GM18870 (cell line): ENCODE measurements at regions not wholly inside any gene's neighbourhood (a gene's known extent, or its start where the extent isn't known, plus 50 kb on each side); places are given as distances from the start of the nearest gene placed in this dataset.
"Not testable (repeated sequence)": the region's sequence is repeated elsewhere in the genome, so short reads cannot be mapped to it uniquely, and the experiment has no call there.

Experiments
- ATAC-seq: cut with Tn5 transposase; IDR thresholded peaks from one replicate; pipeline ENCODE4 v1.9.1; 2021; ENCODE audit warnings: moderate library complexity; ENCODE audit not compliant: unreplicated experiment

- no peak for ATAC-seq
These were observed 96.8 kb upstream of the DPT start for GRCh38 chr1:168825820-168826219.

GRCh38 chr1:168826269-168826668 lies 97.3 kb upstream of the DPT start:
- ATAC-seq: no peak

- ATAC-seq: no peak
These were observed 98.6 kb upstream of the DPT start for GRCh38 chr1:168827557-168827956.

DNA sequence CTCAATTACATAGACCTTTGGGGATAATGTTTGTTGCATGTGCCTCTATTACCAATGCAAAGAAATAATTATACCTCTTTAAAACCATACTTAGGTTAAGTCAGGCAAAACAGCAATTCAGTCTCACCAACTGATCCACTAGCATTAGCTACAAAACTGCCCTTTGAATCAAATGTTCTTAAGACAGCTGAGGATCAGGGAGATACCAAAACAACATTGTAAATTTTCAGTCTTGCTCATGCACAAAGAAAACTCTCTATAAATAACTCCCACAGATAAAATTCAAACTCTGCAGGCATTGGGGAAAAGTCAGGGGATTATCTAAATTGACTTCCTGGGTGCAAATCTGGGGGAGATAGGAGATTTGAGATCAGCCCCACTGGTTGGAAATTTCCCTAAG lies 100.9 kb upstream of the DPT start:
- no peak for ATAC-seq

- no peak for ATAC-seq
These were observed 101.6 kb upstream of the DPT start for GRCh38 chr1:168830562-168830961.

- ATAC-seq: no peak
These were observed 103.7 kb upstream of the DPT start for GRCh38 chr1:168832661-168833060.

DNA sequence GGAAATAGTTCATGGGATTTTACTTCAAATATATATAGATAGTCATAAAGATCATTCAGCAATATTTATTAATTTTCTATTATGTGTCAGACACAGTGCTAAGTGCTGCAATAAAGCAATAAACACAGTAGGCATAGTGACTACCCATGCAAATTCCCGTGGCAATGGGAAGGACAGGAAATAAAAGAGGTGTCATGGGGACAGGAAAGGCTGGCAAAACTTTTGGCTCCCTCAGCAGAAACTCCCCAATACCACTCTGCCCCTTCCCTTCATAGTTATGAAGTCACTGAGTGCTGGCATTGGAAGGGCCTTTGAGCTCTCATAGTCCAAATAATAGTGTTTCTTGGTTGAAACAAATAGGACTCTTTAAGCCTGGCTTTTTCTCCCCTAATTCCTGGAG lies 104.4 kb upstream of the DPT start:
- ATAC-seq: no peak

- no peak for ATAC-seq
These were observed 104.8 kb upstream of the DPT start for GRCh38 chr1:168833801-168834224.

DNA sequence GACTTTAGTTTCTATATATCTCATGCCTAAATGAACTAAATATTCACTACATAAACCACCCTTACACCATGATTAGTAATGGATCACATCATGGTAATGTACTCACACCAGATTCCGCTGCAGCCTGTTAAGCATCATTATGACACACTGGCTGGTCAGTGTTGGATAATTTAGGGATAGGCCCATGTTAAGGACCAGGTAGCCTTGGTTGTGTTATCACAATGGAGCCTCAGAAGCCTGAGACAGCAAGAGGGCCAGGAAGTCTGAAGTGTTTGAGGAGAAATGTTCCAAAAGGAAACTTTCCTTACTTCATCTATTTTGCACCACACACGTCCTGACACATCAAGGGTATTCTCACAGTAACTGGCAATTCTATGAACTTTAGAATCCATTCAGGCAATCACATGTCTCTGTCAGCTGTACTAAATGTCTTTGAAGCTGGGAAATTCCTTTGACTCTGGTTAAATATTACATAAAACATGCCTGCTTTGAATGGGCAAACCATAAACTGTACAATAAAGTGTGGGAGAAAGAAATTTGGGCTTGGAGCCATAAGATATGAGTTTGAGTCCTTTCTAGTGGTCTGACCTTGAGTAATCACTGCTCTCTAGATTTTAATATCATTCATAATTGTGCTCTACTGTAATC lies 105.3 kb upstream of the DPT start:
- ATAC-seq: no peak

GRCh38 chr1:168835176-168835575 lies 106.2 kb upstream of the DPT start:
- ATAC-seq: no peak

DNA sequence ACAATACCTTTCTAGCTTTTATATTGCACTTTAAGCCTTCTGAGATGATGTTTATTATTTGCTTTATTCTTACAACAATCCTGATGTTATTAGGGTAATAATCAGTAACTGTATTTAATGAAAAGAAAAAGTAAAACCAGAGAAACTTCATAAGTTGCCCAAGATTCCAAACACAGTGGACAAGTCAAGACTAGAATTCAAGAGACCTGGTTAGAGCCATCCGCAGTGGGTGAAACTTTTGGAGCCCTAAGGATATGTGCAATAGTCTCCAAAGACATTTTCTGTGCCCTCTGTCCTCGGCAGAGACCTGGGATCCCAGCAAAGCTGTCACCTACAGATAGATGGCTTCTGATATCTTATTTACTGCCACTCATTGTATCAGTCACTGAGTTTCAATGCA lies 106.8 kb upstream of the DPT start:
- no peak for ATAC-seq

DNA sequence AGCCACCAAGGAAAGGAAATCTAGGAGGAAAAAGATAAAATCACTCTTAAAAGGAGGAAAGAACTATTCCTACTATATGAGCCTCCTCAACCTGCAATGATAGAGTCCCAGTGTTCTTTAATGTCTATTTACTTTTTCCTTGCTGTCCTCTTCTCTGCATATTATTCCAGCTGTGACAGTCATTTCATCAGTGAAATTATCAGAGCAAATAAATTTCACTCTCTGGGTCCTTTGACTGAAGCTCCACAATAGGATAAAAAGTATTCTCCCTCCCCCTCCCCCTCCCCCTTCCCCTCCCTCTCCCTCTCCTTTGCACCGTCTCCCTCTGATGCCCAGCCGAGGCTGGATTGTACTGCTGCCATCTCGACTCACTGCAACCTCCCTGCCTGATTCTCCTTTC lies 107.5 kb upstream of the DPT start:
- ATAC-seq: no peak

DNA sequence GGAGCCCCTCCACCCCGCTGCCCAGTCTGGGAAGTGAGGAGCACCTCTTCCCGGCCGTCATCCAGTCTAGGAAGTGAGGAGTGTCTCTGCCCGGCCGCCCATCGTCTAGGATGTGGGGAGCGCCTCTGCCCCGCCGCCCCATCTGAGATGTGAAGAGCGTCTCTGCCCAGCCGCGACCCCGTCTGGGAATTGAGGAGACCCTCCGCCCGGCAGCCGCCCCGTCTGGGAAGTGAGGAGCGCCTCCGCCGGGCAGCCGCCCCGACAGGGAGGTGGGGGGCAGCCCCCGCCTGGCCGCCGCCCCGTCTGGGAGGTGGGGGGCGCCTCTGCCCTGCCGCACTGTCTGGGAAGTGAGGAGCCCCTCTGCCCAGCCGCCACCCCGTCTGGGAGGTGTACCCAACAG lies 108.2 kb upstream of the DPT start:
- ATAC-seq: not testable (repeated sequence)

DNA sequence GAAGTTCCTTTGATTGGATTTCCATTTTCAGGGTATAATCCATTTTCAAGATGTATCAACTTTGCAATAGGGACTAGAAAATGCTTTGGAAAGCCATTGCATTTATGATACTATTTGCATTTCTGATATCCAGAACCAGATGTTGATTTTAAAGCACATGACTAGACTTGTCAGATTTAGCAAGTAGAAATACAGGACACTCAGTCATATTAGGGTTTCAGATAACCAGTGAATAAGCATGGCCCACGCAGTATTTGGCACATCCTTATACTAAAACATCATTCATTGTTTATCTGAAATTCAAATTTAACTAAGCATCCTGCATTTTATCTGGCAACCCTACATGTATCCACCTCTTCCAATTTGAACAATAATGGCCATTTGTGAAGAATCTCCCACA lies 113.3 kb upstream of the DPT start:
- no peak for ATAC-seq

DNA sequence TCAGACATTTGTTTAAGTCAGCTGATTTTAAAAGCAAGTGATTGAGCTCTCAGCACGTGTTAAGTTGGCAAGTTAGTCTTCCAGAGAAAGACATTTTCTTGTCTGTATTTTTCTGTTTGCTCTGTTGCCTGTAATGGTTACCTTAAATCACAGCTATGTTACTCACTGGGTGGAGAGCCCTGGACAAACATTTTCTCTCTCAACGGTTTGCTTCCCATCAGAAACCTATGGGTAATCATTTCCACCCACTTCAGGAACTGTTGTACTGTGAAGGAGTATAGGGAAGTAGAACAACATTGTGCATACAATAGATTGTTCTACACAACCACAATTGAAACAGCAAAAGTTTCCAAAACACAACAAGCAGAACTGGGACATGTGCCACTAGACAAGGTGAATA lies 113.9 kb upstream of the DPT start:
- ATAC-seq: no peak

- ATAC-seq: no peak
These were observed 114.4 kb upstream of the DPT start for GRCh38 chr1:168843401-168843800.

DNA sequence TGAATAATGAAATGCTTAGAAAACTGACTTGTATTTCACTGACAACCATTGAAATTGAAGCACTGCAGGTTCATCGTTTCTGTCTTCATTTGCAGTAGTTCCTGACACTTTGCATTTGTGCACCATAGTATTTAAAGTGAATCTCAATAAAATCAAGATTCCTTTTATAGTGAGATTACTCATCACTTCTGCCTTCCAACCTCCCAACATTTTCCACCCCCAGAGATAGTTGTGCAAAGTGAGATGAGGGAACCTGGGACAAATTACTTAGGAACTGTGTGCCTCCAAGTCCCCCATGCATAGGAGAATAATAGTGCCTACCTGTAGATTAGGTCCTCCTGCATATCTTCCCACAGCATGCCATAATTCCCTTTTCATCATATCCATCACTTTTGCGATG lies 114.9 kb upstream of the DPT start:
- ATAC-seq: no peak

GRCh38 chr1:168845140-168845539 lies 116.1 kb upstream of the DPT start:
- ATAC-seq: no peak

- ATAC-seq: no peak
These were observed 119.0 kb upstream of the DPT start for GRCh38 chr1:168848051-168848450.

DNA sequence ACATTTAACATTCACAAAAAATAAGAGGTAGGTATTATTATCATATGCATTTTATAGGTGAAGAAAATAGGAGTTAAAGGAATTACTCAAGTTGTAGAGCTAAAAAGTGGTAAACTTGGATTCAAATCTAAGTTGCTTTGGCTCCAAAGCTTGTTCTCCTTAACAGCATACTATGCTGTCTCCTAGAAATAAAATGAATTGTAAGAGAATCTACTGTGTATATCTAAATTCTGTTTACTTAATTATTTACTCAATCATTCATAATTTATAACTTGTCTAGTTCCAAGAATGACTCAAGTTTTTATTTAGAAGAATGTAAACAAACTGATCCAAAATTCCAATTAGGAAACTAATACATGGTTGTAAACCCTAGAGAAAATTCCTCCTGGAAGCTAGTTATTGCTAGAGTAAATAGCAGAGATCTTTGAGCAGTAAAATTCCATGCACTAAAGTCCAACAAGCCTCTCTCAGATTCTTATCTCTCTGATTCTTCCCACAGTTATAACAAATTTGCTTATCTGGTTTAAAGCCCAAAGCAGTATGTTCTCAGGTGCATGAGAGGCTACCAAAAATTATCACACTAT lies 132.5 kb upstream of the DPT start:
- ATAC-seq: no peak

GRCh38 chr1:168863772-168864171 lies 134.8 kb upstream of the DPT start:
- ATAC-seq: no peak

- ATAC-seq: no peak
These were observed 135.3 kb upstream of the DPT start for GRCh38 chr1:168864266-168864665.
